Tibial artery (tissue), 4 donors: ENCODE measurements at regions not wholly inside any gene's neighbourhood (a gene's known extent, or its start where the extent isn't known, plus 50 kb on each side); places are given as distances from the start of the nearest gene placed in this dataset.

Source experiments
- DNase-seq, 2 donors: peaks; one replicate each; pipeline ENCODE4 v3.0.0-alpha.2; 2019
- H3K27ac ChIP-seq, 2 donors: fragments of 200-600 bp; sonication (generic) in 1 of 2; 1 replicate in 1 of 2; 2 replicates in 1 of 2; pipeline ENCODE4 v1.5.1; 2018 to 2019; ENCODE audit warnings: mild to moderate bottlenecking in 1 of 2
- H3K27me3 ChIP-seq, 2 donors: fragments of 200-600 bp; sonication (generic) in 1 of 2; one replicate each; pipeline versions ENCODE4 v1.5.1 to v1.6.0; 2016 to 2019
- H3K36me3 ChIP-seq, 3 donors: fragments of 200-600 bp; sonication (generic) in 2 of 3; one replicate each; pipeline ENCODE4 v1.5.1; 2016 to 2019; ENCODE audit warnings: mild to moderate bottlenecking in 2 of 3
- H3K4me1 ChIP-seq, 4 donors: fragments of 200-600 bp; sonication (generic) in 2 of 4; 1 replicate in 3 of 4; 2 replicates in 1 of 4; pipeline ENCODE4 v1.5.1; 2016 to 2019
- H3K4me3 ChIP-seq, 2 donors: fragments of 200-600 bp; sonication (generic) in 1 of 2; 1 replicate in 1 of 2; 2 replicates in 1 of 2; pipeline ENCODE4 v1.5.1; 2018 to 2019; ENCODE audit warnings: mild to moderate bottlenecking in 2 of 2
- H3K9me3 ChIP-seq, 3 donors: fragments of 200-600 bp; sonication (generic) in 1 of 3; one replicate each; pipeline ENCODE4 v1.5.1; 2016 to 2019
- intact Hi-C: fragments of 100-400 bp; cut with DNase I; formaldehyde crosslinking; loops from one replicate; pipeline ENCODE4 v1.15.0; 2023; ENCODE audit warnings: low total_unique reads
- TF ChIP-seq, protein P1 (sequence below), 2 experiments: fragments of 200-600 bp in 1 of 2; fragments of 450-650 bp in 1 of 2; IDR thresholded peaks; one replicate each; pipeline ENCODE4 v1.5.1; 2017 to 2019; ENCODE audit warnings: antibody characterized with exemption in 2 of 2, mild to moderate bottlenecking in 1 of 2, moderate library complexity in 1 of 2

DNA sequence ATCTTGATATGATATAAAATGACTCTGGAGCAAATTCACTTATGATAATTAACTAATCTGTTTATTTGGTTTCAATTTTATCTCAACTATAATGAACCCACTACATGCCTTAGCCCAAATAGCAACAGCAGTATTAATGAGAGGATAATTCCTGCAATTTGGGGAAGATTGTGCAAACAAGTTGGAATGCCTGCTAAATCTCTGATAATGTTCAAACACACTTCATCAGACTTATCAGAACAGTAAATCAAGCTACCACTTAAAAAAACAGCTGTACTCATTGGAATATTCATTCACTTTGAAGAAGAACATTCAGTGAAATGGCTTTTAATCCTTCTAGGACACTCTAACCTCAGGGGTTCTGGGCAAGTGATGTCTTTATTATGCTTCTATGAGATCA is 85.4 kb downstream of the CBLN4 start:
- H3K27ac ChIP-seq: no peak overlapping the region
- no peaks in the 10 kb centered on the region for H3K9me3 ChIP-seq
- DNase-seq: no peak
- TF ChIP-seq, protein P1, sequence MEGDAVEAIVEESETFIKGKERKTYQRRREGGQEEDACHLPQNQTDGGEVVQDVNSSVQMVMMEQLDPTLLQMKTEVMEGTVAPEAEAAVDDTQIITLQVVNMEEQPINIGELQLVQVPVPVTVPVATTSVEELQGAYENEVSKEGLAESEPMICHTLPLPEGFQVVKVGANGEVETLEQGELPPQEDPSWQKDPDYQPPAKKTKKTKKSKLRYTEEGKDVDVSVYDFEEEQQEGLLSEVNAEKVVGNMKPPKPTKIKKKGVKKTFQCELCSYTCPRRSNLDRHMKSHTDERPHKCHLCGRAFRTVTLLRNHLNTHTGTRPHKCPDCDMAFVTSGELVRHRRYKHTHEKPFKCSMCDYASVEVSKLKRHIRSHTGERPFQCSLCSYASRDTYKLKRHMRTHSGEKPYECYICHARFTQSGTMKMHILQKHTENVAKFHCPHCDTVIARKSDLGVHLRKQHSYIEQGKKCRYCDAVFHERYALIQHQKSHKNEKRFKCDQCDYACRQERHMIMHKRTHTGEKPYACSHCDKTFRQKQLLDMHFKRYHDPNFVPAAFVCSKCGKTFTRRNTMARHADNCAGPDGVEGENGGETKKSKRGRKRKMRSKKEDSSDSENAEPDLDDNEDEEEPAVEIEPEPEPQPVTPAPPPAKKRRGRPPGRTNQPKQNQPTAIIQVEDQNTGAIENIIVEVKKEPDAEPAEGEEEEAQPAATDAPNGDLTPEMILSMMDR (IDR thresholded peaks at IDR 0.05): no peak
- intact Hi-C loops: no loop called here
- no peaks in the 10 kb centered on the region for H3K27me3 ChIP-seq
- H3K4me1 ChIP-seq: no peaks in the 10 kb centered on the region
- no peaks in the 10 kb centered on the region for H3K36me3 ChIP-seq
- H3K4me3 ChIP-seq: no peak overlapping the region

DNA sequence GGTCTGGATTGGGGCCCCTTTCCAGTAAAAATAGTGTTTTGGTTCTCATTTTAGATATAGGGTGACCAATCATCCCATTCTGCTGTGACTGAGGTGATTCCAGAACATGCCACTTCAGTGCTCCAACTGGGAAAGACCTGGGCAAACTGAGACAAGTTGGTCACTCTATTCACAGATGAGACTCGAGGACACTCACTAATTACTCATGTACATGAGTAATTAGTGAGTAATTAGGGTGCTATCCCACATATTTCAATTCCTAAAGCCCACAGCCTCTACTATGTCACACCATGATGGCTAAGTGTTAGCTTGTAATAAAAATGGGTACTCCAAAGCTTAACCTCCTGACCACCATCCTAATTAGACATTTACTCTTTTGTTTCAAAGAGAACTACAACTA is 86.0 kb downstream of the CBLN4 start:
- Histone ChIP-seq H3K9me3 (no peaks in the 10 kb centered on the region), H3K36me3 (no peaks in the 10 kb centered on the region), H3K27me3 (no peaks in the 10 kb centered on the region), H3K4me3 (no peak overlapping the region), H3K27ac (no peak overlapping the region), H3K4me1 (no peaks in the 10 kb centered on the region)
- TF ChIP-seq, protein P1 (IDR thresholded peaks at IDR 0.05): no peak
- DNase-seq: no peak
- intact Hi-C loops: no loop called here

DNA sequence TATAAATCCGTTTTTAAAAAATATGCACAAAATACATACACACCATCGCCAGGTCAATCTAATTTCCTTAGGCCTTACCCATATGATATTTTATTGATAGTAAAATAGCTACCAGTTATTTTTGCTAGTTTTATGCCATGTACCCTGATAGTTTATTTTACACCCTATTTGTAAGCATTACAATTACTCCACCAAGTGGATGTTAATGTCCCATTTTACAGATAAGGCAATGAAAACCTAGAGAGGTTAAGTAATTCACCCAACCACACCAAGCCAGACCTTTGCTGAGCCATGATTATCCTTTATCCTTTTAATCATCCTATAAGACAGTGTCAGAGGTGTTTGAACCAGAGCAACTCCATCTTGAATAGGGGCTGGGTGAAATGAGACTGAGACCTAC is 86.8 kb downstream of the CBLN4 start:
- Histone ChIP-seq H3K36me3 (no peaks in the 10 kb centered on the region), H3K9me3 (no peaks in the 10 kb centered on the region), H3K27me3 (no peaks in the 10 kb centered on the region), H3K4me3 (no peak overlapping the region), H3K4me1 (no peaks in the 10 kb centered on the region), H3K27ac (no peak overlapping the region)
- intact Hi-C loops: no loop called here
- TF ChIP-seq, protein P1 (IDR thresholded peaks at IDR 0.05): no peak
- DNase-seq: no peak

DNA sequence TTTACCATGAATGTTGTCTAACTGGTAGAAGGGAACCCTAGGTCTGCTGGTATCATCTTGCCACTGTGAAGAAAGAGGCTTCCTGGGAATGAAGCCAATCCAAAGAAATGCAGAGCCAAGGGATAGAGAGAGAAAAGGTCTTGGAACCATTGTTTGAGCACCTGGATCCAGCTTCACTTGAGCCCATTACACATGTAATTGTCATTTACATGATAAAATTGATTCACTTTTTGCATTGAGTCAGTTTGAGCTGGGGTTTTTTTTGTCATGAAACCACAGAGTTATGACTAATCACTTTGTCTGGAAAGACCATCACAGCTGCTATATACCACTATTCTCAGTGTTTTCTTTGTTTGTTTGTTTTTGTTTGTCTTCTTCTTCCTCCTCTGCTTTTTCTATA is 112.3 kb downstream of the CBLN4 start:
- Histone ChIP-seq H3K9me3 (no peaks in the 10 kb centered on the region), H3K4me1 (no peaks in the 10 kb centered on the region), H3K4me3 (no peak overlapping the region), H3K27ac (no peak overlapping the region), H3K36me3 (no peaks in the 10 kb centered on the region), H3K27me3 (no peaks in the 10 kb centered on the region)
- intact Hi-C loops: no loop called here
- DNase-seq: no peak
- TF ChIP-seq, protein P1 (IDR thresholded peaks at IDR 0.05): no peak

DNA sequence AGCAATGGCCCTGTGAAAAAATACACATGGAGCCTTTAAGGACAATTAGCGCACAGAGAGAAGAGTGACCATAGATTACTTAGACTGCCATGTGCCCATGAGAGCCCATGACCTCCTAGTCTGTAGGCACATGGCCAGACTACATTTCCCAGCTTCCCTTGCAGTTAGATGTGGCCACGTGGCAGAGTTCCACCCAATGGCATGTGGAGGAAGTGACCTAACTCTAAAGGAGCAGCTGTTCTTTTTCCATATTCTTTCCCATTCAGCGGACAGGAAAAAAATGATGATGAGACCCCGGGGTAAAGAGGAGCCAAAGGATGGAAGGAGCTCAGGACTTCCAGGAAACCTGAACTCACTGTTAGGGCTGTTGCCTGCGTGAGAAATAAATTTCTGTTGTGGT is 116.6 kb downstream of the CBLN4 start:
- no peak for DNase-seq
- Histone ChIP-seq H3K4me1 (no peaks in the 10 kb centered on the region), H3K27me3 (no peaks in the 10 kb centered on the region), H3K9me3 (no peaks in the 10 kb centered on the region), H3K36me3 (no peaks in the 10 kb centered on the region), H3K27ac (no peak overlapping the region), H3K4me3 (no peak overlapping the region)
- intact Hi-C loops: no loop called here
- TF ChIP-seq, protein P1 (IDR thresholded peaks at IDR 0.05): no peak

DNA sequence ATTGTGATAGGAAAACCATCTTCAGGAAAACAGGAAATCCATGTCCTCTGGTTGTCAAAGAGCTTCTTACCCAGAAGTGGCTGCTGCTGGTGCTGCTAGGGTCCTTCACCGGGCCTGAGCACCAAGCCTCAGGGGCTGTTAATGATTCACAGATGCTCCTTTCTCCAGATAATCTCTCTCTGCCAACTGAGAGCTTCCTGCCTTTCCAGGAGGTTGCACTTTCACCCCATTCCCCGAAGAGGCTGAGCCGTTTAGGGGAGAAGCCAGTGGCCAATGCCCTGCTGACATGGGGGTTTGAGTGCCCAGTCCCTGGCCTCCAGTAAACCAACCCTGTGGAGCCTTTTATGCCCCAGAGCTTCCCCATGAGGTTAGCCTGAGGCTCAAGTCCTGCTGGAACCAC is 122.4 kb downstream of the CBLN4 start:
- no peaks in the 10 kb centered on the region for H3K27me3 ChIP-seq
- DNase-seq: no peak
- intact Hi-C loops: no loop called here
- no peak overlapping the region for H3K27ac ChIP-seq
- no peak overlapping the region for H3K4me3 ChIP-seq
- no peaks in the 10 kb centered on the region for H3K36me3 ChIP-seq
- no peaks in the 10 kb centered on the region for H3K4me1 ChIP-seq
- H3K9me3 ChIP-seq: no peaks in the 10 kb centered on the region
- TF ChIP-seq, protein P1 (IDR thresholded peaks at IDR 0.05): no peak
